Stomach smooth muscle (tissue), 2 donors: ENCODE measurements at regions not wholly inside any gene's neighbourhood (a gene's known extent, or its start where the extent isn't known, plus 50 kb on each side); places are given as distances from the start of the nearest gene placed in this dataset.
"Not testable (repeated sequence)": the region's sequence is repeated elsewhere in the genome, so short reads cannot be mapped to it uniquely, and the experiment has no call there.

ENCODE experiments used
- H3K27ac ChIP-seq: one replicate; pipeline ENCODE4 v1.7.0; 2013; ENCODE audit warnings: mild to moderate bottlenecking, low read length, inconsistent platforms
- H3K27me3 ChIP-seq, 2 donors: one replicate each; pipeline ENCODE4 v1.7.0; 2013; ENCODE audit warnings: low read length in 2 of 2; ENCODE audit not compliant: insufficient read depth in 2 of 2, control insufficient read depth in 1 of 2
- H3K36me3 ChIP-seq, 2 donors: one replicate each; pipeline ENCODE4 v1.7.0; 2013; ENCODE audit warnings: low read length in 2 of 2; ENCODE audit not compliant: control insufficient read depth in 2 of 2, insufficient read depth in 2 of 2
- H3K4me1 ChIP-seq: one replicate; pipeline ENCODE4 v1.7.0; 2013; ENCODE audit warnings: low read length; ENCODE audit not compliant: control insufficient read depth, insufficient read depth
- H3K4me3 ChIP-seq, 2 donors: one replicate each; pipeline ENCODE4 v1.7.0; 2013; ENCODE audit warnings: low read length in 2 of 2
- H3K9ac ChIP-seq, 2 donors: one replicate each; pipeline ENCODE4 v1.7.0; 2013; ENCODE audit warnings: low read length in 2 of 2, mild to moderate bottlenecking in 1 of 2
- H3K9me3 ChIP-seq, 2 donors: one replicate each; pipeline ENCODE4 v1.7.0; 2013; ENCODE audit warnings: low read length in 2 of 2; ENCODE audit not compliant: control insufficient read depth in 2 of 2
- donor health status: healthy.
- donor health status: Pancreatic carcinoma.

GRCh38 chr21:28066076-28066475 is 926.6 kb downstream of the LTN1 start:
- Histone ChIP-seq H3K9me3 (no peaks in the 10 kb centered on the region), H3K27me3 (no peaks in the 10 kb centered on the region), H3K9ac (no peak overlapping the region), H3K4me3 (no peak overlapping the region), H3K36me3 (no peaks in the 10 kb centered on the region), H3K27ac (no peak overlapping the region), H3K4me1 (peaks cover 5% of the 10 kb centered on the region)

GRCh38 chr21:28063241-28064216 is 929.1 kb downstream of the LTN1 start:
- Histone ChIP-seq H3K9ac (no peak overlapping the region), H3K36me3 (no peaks in the 10 kb centered on the region), H3K27me3 (no peaks in the 10 kb centered on the region), H3K27ac (no peak overlapping the region), H3K9me3 (no peaks in the 10 kb centered on the region), H3K4me1 (no peaks in the 10 kb centered on the region), H3K4me3 (no peak overlapping the region)

GRCh38 chr21:28052956-28053355 is 939.7 kb downstream of the LTN1 start:
- H3K27me3 ChIP-seq, H3K9ac ChIP-seq, H3K4me3 ChIP-seq, H3K9me3 ChIP-seq, H3K27ac ChIP-seq, H3K4me1 ChIP-seq, H3K36me3 ChIP-seq: not testable (repeated sequence)

- H3K4me1 ChIP-seq, H3K9ac ChIP-seq, H3K36me3 ChIP-seq: not testable (repeated sequence)
These were observed 941.0 kb downstream of the LTN1 start for GRCh38 chr21:28051649-28052048.

GRCh38 chr21:28035692-28036091 is 957.0 kb downstream of the LTN1 start:
- H3K27me3 ChIP-seq, H3K9me3 ChIP-seq, H3K9ac ChIP-seq, H3K36me3 ChIP-seq, H3K27ac ChIP-seq, H3K4me1 ChIP-seq, H3K4me3 ChIP-seq: not testable (repeated sequence)

More at GRCh38 chr21:28051649-28052048, 941.0 kb downstream of the LTN1 start:
- H3K27ac ChIP-seq, H3K9me3 ChIP-seq, H3K4me3 ChIP-seq, H3K27me3 ChIP-seq: not testable (repeated sequence)

- not testable (repeated sequence) for H3K9me3 ChIP-seq, H3K36me3 ChIP-seq, H3K4me3 ChIP-seq, H3K27ac ChIP-seq, H3K27me3 ChIP-seq, H3K9ac ChIP-seq, H3K4me1 ChIP-seq
These were observed 957.8 kb downstream of the LTN1 start for GRCh38 chr21:28034916-28035315.

GRCh38 chr21:28034334-28034733 is 958.3 kb downstream of the LTN1 start:
- H3K4me3 ChIP-seq, H3K36me3 ChIP-seq, H3K9me3 ChIP-seq, H3K27ac ChIP-seq, H3K4me1 ChIP-seq, H3K9ac ChIP-seq, H3K27me3 ChIP-seq: not testable (repeated sequence)

GRCh38 chr21:28032652-28033051 is 960.0 kb downstream of the LTN1 start:
- not testable (repeated sequence) for H3K9ac ChIP-seq, H3K4me3 ChIP-seq, H3K36me3 ChIP-seq, H3K9me3 ChIP-seq, H3K4me1 ChIP-seq, H3K27ac ChIP-seq, H3K27me3 ChIP-seq

GRCh38 chr21:28031066-28031465 is 961.6 kb downstream of the LTN1 start:
- H3K27ac ChIP-seq, H3K9ac ChIP-seq: not testable (repeated sequence)

GRCh38 chr21:28025111-28025510 is 967.6 kb downstream of the LTN1 start:
- Histone ChIP-seq H3K4me1 (no peaks in the 10 kb centered on the region), H3K9me3 (peaks cover 0 to 3% of the 10 kb centered on the region in 2 donors), H3K36me3 (no peaks in the 10 kb centered on the region), H3K27ac (no peak overlapping the region), H3K9ac (no peak overlapping the region), H3K27me3 (no peaks in the 10 kb centered on the region), H3K4me3 (no peak overlapping the region)

More at GRCh38 chr21:28031066-28031465, 961.6 kb downstream of the LTN1 start:
- not testable (repeated sequence) for H3K4me3 ChIP-seq, H3K27me3 ChIP-seq, H3K4me1 ChIP-seq, H3K9me3 ChIP-seq, H3K36me3 ChIP-seq
